DND-41 (cell line): ENCODE measurements at regions not wholly inside any gene's neighbourhood (a gene's known extent, or its start where the extent isn't known, plus 50 kb on each side); places are given as distances from the start of the nearest gene placed in this dataset.

Experiments used
- ATAC-seq: fragments of 200-7000 bp; cut with Tn5 transposase; 3 replicates; pipeline ENCODE4 v1.9.1; 2021; ENCODE audit warnings: low read depth; ENCODE audit not compliant: insufficient read depth
- DNase-seq: peaks from one replicate; pipeline ENCODE4 v3.0.0-alpha.2; 2020
- H2AFZ ChIP-seq: 2 replicates; pipeline ENCODE4 v1.6.0; 2012; ENCODE audit warnings: low read depth, low read length
- H3K27ac ChIP-seq: 2 replicates; pipeline ENCODE4 v1.5.1; 2012; ENCODE audit warnings: low read length, inconsistent platforms
- H3K27me3 ChIP-seq: fragments of 200-600 bp; sonication (generic); 2 replicates; pipeline ENCODE4 v1.6.0; 2012; ENCODE audit warnings: low read length, mild to moderate bottlenecking, inconsistent platforms; ENCODE audit not compliant: insufficient read depth, poor library complexity
- H3K36me3 ChIP-seq: 2 replicates; pipeline ENCODE4 v1.5.1; 2012; ENCODE audit warnings: low read length, inconsistent platforms; ENCODE audit not compliant: insufficient read depth
- H3K4me1 ChIP-seq: 2 replicates; pipeline ENCODE4 v1.5.1; 2012; ENCODE audit warnings: mild to moderate bottlenecking, low read length; ENCODE audit not compliant: insufficient read depth
- H3K4me2 ChIP-seq: 2 replicates; pipeline ENCODE4 v1.6.0; 2012; ENCODE audit warnings: mild to moderate bottlenecking, moderate library complexity, low read length, inconsistent platforms; ENCODE audit not compliant: insufficient read depth
- H3K4me3 ChIP-seq, 2 experiments: fragments of 200-600 bp in 1 of 2; shearing (Covaris generic) in 1 of 2; 2 replicates each; pipeline ENCODE4 v1.5.1; 2012 to 2016; ENCODE audit warnings: inconsistent platforms in 2 of 2, low read length in 2 of 2, mild to moderate bottlenecking in 2 of 2, low read depth in 1 of 2, moderate library complexity in 1 of 2
- H3K79me2 ChIP-seq: 2 replicates; pipeline ENCODE4 v1.6.0; 2012; ENCODE audit warnings: low read length, inconsistent platforms; ENCODE audit not compliant: insufficient read depth
- H3K9ac ChIP-seq: 2 replicates; pipeline ENCODE4 v1.6.0; 2012; ENCODE audit warnings: low read depth, mild to moderate bottlenecking, inconsistent platforms, low read length, moderate library complexity
- H3K9me3 ChIP-seq: 2 replicates; pipeline ENCODE4 v1.5.1; 2012; ENCODE audit warnings: low read length, moderate library complexity, mild to moderate bottlenecking, inconsistent platforms; ENCODE audit not compliant: insufficient read depth, severe bottlenecking
- H4K20me1 ChIP-seq: 2 replicates; pipeline ENCODE4 v1.6.0; 2012; ENCODE audit warnings: low read length; ENCODE audit not compliant: insufficient read depth
- EZH2 ChIP-seq: IDR thresholded peaks from 3 replicates; pipeline ENCODE4 v1.6.1; 2012; ENCODE audit warnings: borderline replicate concordance, low read depth, mild to moderate bottlenecking, moderate library complexity, low read length, inconsistent platforms; ENCODE audit not compliant: severe bottlenecking
- TF ChIP-seq, protein P1 (sequence below): IDR thresholded peaks from 2 replicates; pipeline ENCODE4 v1.5.1; 2012; ENCODE audit warnings: borderline replicate concordance, low read length, moderate library complexity, mild to moderate bottlenecking; ENCODE audit not compliant: poor library complexity, severe bottlenecking; ENCODE audit errors: extremely low read depth

DNA sequence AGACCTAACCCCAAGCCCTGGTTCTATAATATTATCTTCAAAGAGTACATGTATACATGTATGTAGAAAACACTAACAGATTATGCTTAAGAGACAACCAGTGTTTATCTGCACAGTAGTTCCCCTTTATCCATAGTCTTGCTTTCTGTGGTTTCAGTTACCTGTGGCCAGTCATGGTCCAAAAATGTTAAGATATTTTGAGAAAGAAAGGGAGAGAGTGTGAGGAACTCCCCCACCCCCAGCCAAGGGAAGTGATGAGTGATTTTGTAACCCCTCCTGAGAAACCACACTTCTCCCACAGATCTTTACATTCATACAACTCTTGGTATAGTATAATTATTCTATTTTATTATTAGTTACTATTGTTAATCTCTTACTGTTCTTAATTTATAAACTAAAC, 77.3 kb upstream of the CNTN1 start:
- H3K9me3 ChIP-seq, result no peaks in the 10 kb centered on the region
- no peak overlapping the region for H3K4me2 ChIP-seq
- no peak overlapping the region for H3K4me3 ChIP-seq
- no peak overlapping the region for H2AFZ ChIP-seq
- no peaks in the 10 kb centered on the region for H3K79me2 ChIP-seq
- TF ChIP-seq EZH2, result no peak
- TF ChIP-seq, protein P1, sequence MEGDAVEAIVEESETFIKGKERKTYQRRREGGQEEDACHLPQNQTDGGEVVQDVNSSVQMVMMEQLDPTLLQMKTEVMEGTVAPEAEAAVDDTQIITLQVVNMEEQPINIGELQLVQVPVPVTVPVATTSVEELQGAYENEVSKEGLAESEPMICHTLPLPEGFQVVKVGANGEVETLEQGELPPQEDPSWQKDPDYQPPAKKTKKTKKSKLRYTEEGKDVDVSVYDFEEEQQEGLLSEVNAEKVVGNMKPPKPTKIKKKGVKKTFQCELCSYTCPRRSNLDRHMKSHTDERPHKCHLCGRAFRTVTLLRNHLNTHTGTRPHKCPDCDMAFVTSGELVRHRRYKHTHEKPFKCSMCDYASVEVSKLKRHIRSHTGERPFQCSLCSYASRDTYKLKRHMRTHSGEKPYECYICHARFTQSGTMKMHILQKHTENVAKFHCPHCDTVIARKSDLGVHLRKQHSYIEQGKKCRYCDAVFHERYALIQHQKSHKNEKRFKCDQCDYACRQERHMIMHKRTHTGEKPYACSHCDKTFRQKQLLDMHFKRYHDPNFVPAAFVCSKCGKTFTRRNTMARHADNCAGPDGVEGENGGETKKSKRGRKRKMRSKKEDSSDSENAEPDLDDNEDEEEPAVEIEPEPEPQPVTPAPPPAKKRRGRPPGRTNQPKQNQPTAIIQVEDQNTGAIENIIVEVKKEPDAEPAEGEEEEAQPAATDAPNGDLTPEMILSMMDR, result no peak
- H3K36me3 ChIP-seq, result no peaks in the 10 kb centered on the region
- H3K27me3 ChIP-seq, result no peaks in the 10 kb centered on the region
- DNase-seq (no peak), ATAC-seq (no peak)
- no peaks in the 10 kb centered on the region for H3K4me1 ChIP-seq
- H3K27ac ChIP-seq, result no peak overlapping the region
- H4K20me1 ChIP-seq, result no peaks in the 10 kb centered on the region
- H3K9ac ChIP-seq, result no peak overlapping the region

DNA sequence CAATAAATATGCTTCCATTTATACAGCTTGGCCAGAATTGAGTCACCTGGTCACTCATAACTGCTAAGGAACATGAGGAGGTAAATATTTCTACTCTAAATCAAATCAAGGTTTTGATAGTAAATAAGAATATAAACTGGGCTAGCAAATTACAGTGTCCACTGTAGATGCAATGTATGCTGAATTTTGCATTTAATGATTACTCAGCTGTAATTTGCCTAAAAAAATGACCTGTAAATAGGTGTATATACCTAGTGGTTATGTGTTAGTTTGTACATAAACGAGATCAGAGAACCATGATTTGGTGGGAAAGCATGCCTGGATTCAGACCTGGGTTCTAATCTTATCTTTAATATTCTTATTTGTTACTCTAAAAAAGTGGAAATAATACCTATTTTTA, 76.6 kb upstream of the CNTN1 start:
- Histone ChIP-seq H3K27me3 (no peaks in the 10 kb centered on the region), H3K4me1 (no peaks in the 10 kb centered on the region), H3K4me2 (no peak overlapping the region), H3K9ac (no peak overlapping the region), H3K9me3 (no peaks in the 10 kb centered on the region), H3K27ac (no peak overlapping the region), H3K79me2 (no peaks in the 10 kb centered on the region), H4K20me1 (no peaks in the 10 kb centered on the region), H3K36me3 (no peaks in the 10 kb centered on the region), H3K4me3 (no peak overlapping the region), H2AFZ (no peak overlapping the region)
- ATAC-seq (no peak), DNase-seq (no peak)
- TF ChIP-seq, protein P1, result no peak
- TF ChIP-seq EZH2, result no peak

- Histone ChIP-seq H2AFZ (no peak overlapping the region), H3K9ac (no peak overlapping the region), H3K9me3 (no peaks in the 10 kb centered on the region), H3K27ac (no peak overlapping the region), H3K4me1 (no peaks in the 10 kb centered on the region), H3K36me3 (no peaks in the 10 kb centered on the region), H3K79me2 (no peaks in the 10 kb centered on the region), H3K27me3 (no peaks in the 10 kb centered on the region), H3K4me2 (no peak overlapping the region), H3K4me3 (no peak overlapping the region), H4K20me1 (no peaks in the 10 kb centered on the region)
- no peak for ATAC-seq
- TF ChIP-seq, protein P1, result no peak
- no peak for TF ChIP-seq EZH2
- DNase-seq, result no peak
Observed at GRCh38 chr12:40616383-40616915, 75.8 kb upstream of the CNTN1 start.

DNA sequence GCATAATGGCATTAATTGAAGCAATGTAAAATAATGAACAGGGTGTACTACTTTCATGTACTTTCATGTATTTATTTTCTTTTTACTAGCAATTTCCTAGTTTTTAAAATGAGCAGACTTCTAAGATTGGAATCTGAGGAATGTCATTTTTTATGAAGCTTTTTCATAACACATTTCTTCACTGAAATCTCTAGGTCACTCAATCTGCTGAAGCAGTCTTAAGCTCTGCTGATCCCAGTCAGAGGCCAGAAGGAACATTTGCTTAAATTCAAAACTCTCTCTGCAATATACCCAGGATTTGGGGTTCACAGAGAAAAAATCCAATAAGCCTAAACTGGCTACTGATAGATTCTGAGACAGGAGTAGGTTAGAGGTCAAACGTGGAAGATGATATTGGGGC, 73.6 kb upstream of the CNTN1 start:
- H3K9ac ChIP-seq, result no peak overlapping the region
- H3K4me2 ChIP-seq, result no peak overlapping the region
- no peak overlapping the region for H2AFZ ChIP-seq
- H4K20me1 ChIP-seq, result no peaks in the 10 kb centered on the region
- no peaks in the 10 kb centered on the region for H3K9me3 ChIP-seq
- H3K4me3 ChIP-seq, result no peak overlapping the region
- DNase-seq (no peak), ATAC-seq (no peak)
- no peaks in the 10 kb centered on the region for H3K79me2 ChIP-seq
- H3K27me3 ChIP-seq, result no peaks in the 10 kb centered on the region
- no peak for TF ChIP-seq EZH2
- TF ChIP-seq, protein P1, result no peak
- H3K27ac ChIP-seq, result no peak overlapping the region
- H3K4me1 ChIP-seq, result no peaks in the 10 kb centered on the region
- no peaks in the 10 kb centered on the region for H3K36me3 ChIP-seq
